ENCODE measurements at regions not wholly inside any gene's neighbourhood (a gene's known extent, or its start where the extent isn't known, plus 50 kb on each side); places are given as distances from the start of the nearest gene placed in this dataset.

DNA sequence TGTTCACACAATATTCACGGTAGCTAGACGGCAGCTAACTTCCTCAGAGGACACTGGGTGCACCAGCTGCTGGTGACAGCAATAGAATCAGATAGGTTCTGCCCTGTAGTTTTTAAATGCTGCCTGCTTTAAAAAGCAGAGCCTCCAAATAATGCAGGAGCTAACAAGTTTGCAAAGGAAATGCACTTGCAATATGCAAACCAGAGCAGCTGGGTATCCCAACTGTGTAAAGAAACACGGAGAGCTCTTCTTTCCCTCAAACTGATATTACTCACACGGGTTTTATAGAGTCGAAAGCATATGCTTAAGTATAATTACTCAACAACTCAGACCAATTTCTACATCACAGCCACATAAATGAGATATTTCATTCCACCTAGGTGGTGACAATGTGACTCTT, 432.7 kb downstream of the TFAP2A start:
- Histone ChIP-seq H3K9me3 (ENCODE audit: control insufficient read depth, insufficient read depth, low read length) (peaks cover 3% of the 10 kb centered on the region; the same call in 1 of the 2 replicates), H3K23ac (ENCODE audit: low read depth, low read length) (no peak overlapping the region), H3K27me3 (ENCODE audit: control insufficient read depth, insufficient read depth, low read length) (no peaks in the 10 kb centered on the region), H3K36me3 (ENCODE audit: control insufficient read depth, insufficient read depth, low read length) (no peaks in the 10 kb centered on the region), H3K9ac (ENCODE audit: low read depth, low read length) (no peak overlapping the region), H2BK15ac (ENCODE audit: low read depth, low read length) (no peak overlapping the region), H2AFZ (replicated peaks; ENCODE audit: low read length, poor library complexity) (no peak overlapping the region), H4K20me1 (ENCODE audit: insufficient read depth, low read length) (no peaks in the 10 kb centered on the region), H2AK5ac (ENCODE audit: low read depth, low read length) (no peak overlapping the region), H3K4ac (ENCODE audit: low read depth, low read length) (no peak overlapping the region), H3K18ac (ENCODE audit: low read depth, low read length) (no peak overlapping the region), H3K79me1 (ENCODE audit: low read depth in 1 of 2, low read length in 2 of 2) (no peaks in the 10 kb centered on the region), H3K4me3 (ENCODE audit: insufficient read depth, low read depth, low read length) (no peak overlapping the region), H3K9me1 (ENCODE audit: insufficient read depth, low read length) (no peaks in the 10 kb centered on the region), H2BK120ac (ENCODE audit: low read depth, low read length) (no peak overlapping the region), H2BK5ac (ENCODE audit: low read depth, low read length, poor library complexity, severe bottlenecking) (no peak overlapping the region), H3K27ac (ENCODE audit: insufficient read depth, low read length) (no peak overlapping the region), H4K91ac (ENCODE audit: insufficient read depth, low read depth, low read length) (no peak overlapping the region), H4K8ac (ENCODE audit: low read depth in 2 of 2, low read length in 2 of 2) (no peak overlapping the region), H2AK9ac (replicated peaks; ENCODE audit: low read depth, low read length, poor library complexity) (no peak overlapping the region), H3K14ac (replicated peaks; ENCODE audit: low read depth, low read length) (no peak overlapping the region), H2BK20ac (ENCODE audit: low read depth, low read length) (no peak overlapping the region), H3K4me1 (ENCODE audit: control insufficient read depth, insufficient read depth, low read length) (no peaks in the 10 kb centered on the region), H3K56ac (ENCODE audit: extremely low read depth, insufficient read depth, low read length) (no peak overlapping the region), H3K4me2 (ENCODE audit: low read depth, low read length) (no peak overlapping the region), H4K5ac (ENCODE audit: low read depth, low read length) (no peak overlapping the region)
- ChIA-PET POLR2A (ENCODE audit: unreplicated experiment) (no interaction called here), CTCF (no interaction called here)
- BruUV-seq (replicated peaks) = no TSS peak
- ATAC-seq (ENCODE audit: low read depth) = no peak
- dilution Hi-C loops (cut with HindIII; ENCODE audit: low sequenced_read_pairs, unreplicated experiment) = no loop called here
- DNase-seq = no peak
- TF ChIP-seq, protein P1, sequence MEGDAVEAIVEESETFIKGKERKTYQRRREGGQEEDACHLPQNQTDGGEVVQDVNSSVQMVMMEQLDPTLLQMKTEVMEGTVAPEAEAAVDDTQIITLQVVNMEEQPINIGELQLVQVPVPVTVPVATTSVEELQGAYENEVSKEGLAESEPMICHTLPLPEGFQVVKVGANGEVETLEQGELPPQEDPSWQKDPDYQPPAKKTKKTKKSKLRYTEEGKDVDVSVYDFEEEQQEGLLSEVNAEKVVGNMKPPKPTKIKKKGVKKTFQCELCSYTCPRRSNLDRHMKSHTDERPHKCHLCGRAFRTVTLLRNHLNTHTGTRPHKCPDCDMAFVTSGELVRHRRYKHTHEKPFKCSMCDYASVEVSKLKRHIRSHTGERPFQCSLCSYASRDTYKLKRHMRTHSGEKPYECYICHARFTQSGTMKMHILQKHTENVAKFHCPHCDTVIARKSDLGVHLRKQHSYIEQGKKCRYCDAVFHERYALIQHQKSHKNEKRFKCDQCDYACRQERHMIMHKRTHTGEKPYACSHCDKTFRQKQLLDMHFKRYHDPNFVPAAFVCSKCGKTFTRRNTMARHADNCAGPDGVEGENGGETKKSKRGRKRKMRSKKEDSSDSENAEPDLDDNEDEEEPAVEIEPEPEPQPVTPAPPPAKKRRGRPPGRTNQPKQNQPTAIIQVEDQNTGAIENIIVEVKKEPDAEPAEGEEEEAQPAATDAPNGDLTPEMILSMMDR (conservative IDR thresholded peaks at IDR 0.05; ENCODE audit: low read depth, low read length) = no peak
- no peak for TF ChIP-seq CEBPB (IDR thresholded peaks at IDR 0.05; ENCODE audit: low read depth, low read length)
- WGBS, 2 experiments (ENCODE audit: extremely low coverage in 2 of 2, insufficient read length in 1 of 2) = 60% methylated on average over 1 of the region's 5 CpGs; no CpG with 5 or more reads in 1 of the 2 experiments
- intact Hi-C loops (cut with micrococcal nuclease) = loop anchor here (10.0 kb wide), 1 partner anchor 437 kb away; no protein-coding TSS in a partner anchor
- in situ Hi-C loops (cut with MboI; ENCODE audit: low sequenced_read_pairs) = no loop called here
